ENCODE measurements at regions not wholly inside any gene's neighbourhood (a gene's known extent, or its start where the extent isn't known, plus 50 kb on each side); places are given as distances from the start of the nearest gene placed in this dataset.

GRCh38 chr1:51048021-51048420 lies 54.0 kb upstream of the C1orf185 start:
- TF ChIP-seq CTCF (IDR thresholded peaks at IDR 0.05; ENCODE audit: control extremely low read depth in 1 of 3, insufficient read depth in 1 of 3, low read depth in 1 of 3, low read length in 3 of 3) (no peak), MAFK (IDR thresholded peaks at IDR 0.05; ENCODE audit: low read depth, low read length) (no peak)

All from H1 (cell line).